ENCODE measurements at regions not wholly inside any gene's neighbourhood (a gene's known extent, or its start where the extent isn't known, plus 50 kb on each side); places are given as distances from the start of the nearest gene placed in this dataset.

- Histone ChIP-seq H3K36me3 (no peaks in the 10 kb centered on the region), H3K27me3 (replicated peaks in 1 of 7) (no peaks in the 10 kb centered on the region), H3K9me3 (peaks cover 0 to 14% (median 8%) of the 10 kb centered on the region in 8 donors), H3K4me1 (no peaks in the 10 kb centered on the region), H3K4me3 (no peak overlapping the region), H3K27ac (no peak overlapping the region)
- DNase-seq = no peak
- WGBS, 5 donors = 72 to 84% (median 82%) methylated on average over 3 of the region's 3 CpGs
- no peak for TF ChIP-seq POLR2A (IDR thresholded peaks at IDR 0.05)
- no peak for TF ChIP-seq POLR2AphosphoS5 (IDR thresholded peaks at IDR 0.05)
- TF ChIP-seq CTCF (IDR thresholded peaks at IDR 0.05 in 8 of 11, conservative IDR thresholded peaks at IDR 0.05 in 3 of 11) = no peak
- intact Hi-C loops (cut with DNase I; ENCODE audit: low total_unique reads) = no loop called here
Observed at GRCh38 chr4:145427991-145428390, 53.7 kb upstream of the SMAD1 start.

- 75 to 88% (median 85%) methylated on average over 2 of the region's 2 CpGs for WGBS, 5 donors
- Histone ChIP-seq H3K27me3 (replicated peaks in 1 of 7) (no peaks in the 10 kb centered on the region), H3K27ac (no peak overlapping the region), H3K4me3 (no peak overlapping the region), H3K4me1 (no peaks in the 10 kb centered on the region), H3K9me3 (peaks cover 0 to 14% (median 8%) of the 10 kb centered on the region in 8 donors), H3K36me3 (no peaks in the 10 kb centered on the region)
- no peak for DNase-seq
- no peak for TF ChIP-seq POLR2AphosphoS5 (IDR thresholded peaks at IDR 0.05)
- TF ChIP-seq CTCF (IDR thresholded peaks at IDR 0.05 in 8 of 11, conservative IDR thresholded peaks at IDR 0.05 in 3 of 11) = no peak
- no peak for TF ChIP-seq POLR2A (IDR thresholded peaks at IDR 0.05)
- intact Hi-C loops (cut with DNase I; ENCODE audit: low total_unique reads) = no loop called here
Observed at GRCh38 chr4:145427221-145427620, 54.4 kb upstream of the SMAD1 start.

- TF ChIP-seq POLR2AphosphoS5 (IDR thresholded peaks at IDR 0.05) = no peak
- no peak for TF ChIP-seq CTCF (IDR thresholded peaks at IDR 0.05 in 8 of 11, conservative IDR thresholded peaks at IDR 0.05 in 3 of 11)
- TF ChIP-seq POLR2A (IDR thresholded peaks at IDR 0.05) = no peak
- 79 to 91% (median 87%) methylated on average over 5 of the region's 5 CpGs for WGBS, 5 donors
- Histone ChIP-seq H3K4me1 (no peaks in the 10 kb centered on the region), H3K4me3 (no peak overlapping the region), H3K9me3 (peaks cover 0 to 14% (median 8%) of the 10 kb centered on the region in 8 donors), H3K27me3 (replicated peaks in 1 of 7) (no peaks in the 10 kb centered on the region), H3K27ac (no peak overlapping the region), H3K36me3 (no peaks in the 10 kb centered on the region)
- DNase-seq = no peak
- intact Hi-C loops (cut with DNase I; ENCODE audit: low total_unique reads) = no loop called here
Observed at GRCh38 chr4:145423017-145423708, 58.5 kb upstream of the SMAD1 start.

- 90 to 96% (median 95%) methylated on average over 2 of the region's 2 CpGs for WGBS, 5 donors
- intact Hi-C loops (cut with DNase I; ENCODE audit: low total_unique reads) = no loop called here
- no peak for TF ChIP-seq POLR2AphosphoS5 (IDR thresholded peaks at IDR 0.05)
- no peak for TF ChIP-seq POLR2A (IDR thresholded peaks at IDR 0.05)
- no peak for TF ChIP-seq CTCF (IDR thresholded peaks at IDR 0.05 in 8 of 11, conservative IDR thresholded peaks at IDR 0.05 in 3 of 11)
Observed at GRCh38 chr4:145420595-145421214, 60.9 kb upstream of the SMAD1 start.

More at GRCh38 chr4:145420595-145421214, 60.9 kb upstream of the SMAD1 start:
- Histone ChIP-seq H3K36me3 (no peaks in the 10 kb centered on the region), H3K9me3 (peaks cover 0 to 14% (median 8%) of the 10 kb centered on the region in 8 donors), H3K27me3 (replicated peaks in 1 of 7) (no peaks in the 10 kb centered on the region), H3K4me1 (no peaks in the 10 kb centered on the region), H3K4me3 (no peak overlapping the region), H3K27ac (no peak overlapping the region)
- no peak for DNase-seq
